Calu3 (cell line): ENCODE measurements at regions not wholly inside any gene's neighbourhood (a gene's known extent, or its start where the extent isn't known, plus 50 kb on each side); places are given as distances from the start of the nearest gene placed in this dataset.

Experiments used
- BruUV-seq: library from RNA; stranded (reverse); fragments of 400-500 nt; replicated peaks from 2 replicates; lab custom pipeline; 2021; lab: Mats Ljungman, UMichigan
- CTCF ChIA-PET: fragments of 300-600 bp; sonication (Branson Sonifier 250); formaldehyde crosslinking; loops from one replicate; lab custom pipeline; 2022; ENCODE audit warnings: antibody characterized with exemption; lab: Charles Lee
- DNase-seq: peaks from one replicate; pipeline ENCODE4 v3.0.0; 2022
- H3K27ac Mint-ChIP-seq: one replicate; pipeline ENCODE4 v1.8.0; 2022; ENCODE audit warnings: mixed read lengths; ENCODE audit not compliant: unreplicated experiment
- H3K27me3 Mint-ChIP-seq: one replicate; pipeline ENCODE4 v1.8.0; 2022; ENCODE audit warnings: mixed read lengths; ENCODE audit not compliant: unreplicated experiment
- H3K36me3 Mint-ChIP-seq: one replicate; pipeline ENCODE4 v1.8.0; 2022; ENCODE audit warnings: mild to moderate bottlenecking, moderate library complexity, mixed read lengths; ENCODE audit not compliant: insufficient read depth, unreplicated experiment
- H3K4me1 Mint-ChIP-seq: one replicate; pipeline ENCODE4 v1.8.0; 2022; ENCODE audit warnings: mild to moderate bottlenecking, low read depth, mixed read lengths; ENCODE audit not compliant: unreplicated experiment
- H3K4me3 Mint-ChIP-seq: one replicate; pipeline ENCODE4 v1.8.0; 2022; ENCODE audit warnings: mild to moderate bottlenecking, low read depth, moderate library complexity, mixed read lengths; ENCODE audit not compliant: unreplicated experiment
- H3K9me3 Mint-ChIP-seq: one replicate; pipeline ENCODE4 v1.8.0; 2022; ENCODE audit warnings: low read depth, mixed read lengths; ENCODE audit not compliant: unreplicated experiment
- CTCF ChIP-seq: fragments of 200-600 bp; IDR thresholded peaks from one replicate; pipeline ENCODE4 v1.8.0; 2022; ENCODE audit warnings: antibody characterized with exemption; ENCODE audit not compliant: unreplicated experiment
- intact Hi-C: fragments of 100-400 bp; cut with micrococcal nuclease; formaldehyde crosslinking; loops from one replicate; pipeline ENCODE4 v1.10.0; 2022; ENCODE audit not compliant: unreplicated experiment

DNA sequence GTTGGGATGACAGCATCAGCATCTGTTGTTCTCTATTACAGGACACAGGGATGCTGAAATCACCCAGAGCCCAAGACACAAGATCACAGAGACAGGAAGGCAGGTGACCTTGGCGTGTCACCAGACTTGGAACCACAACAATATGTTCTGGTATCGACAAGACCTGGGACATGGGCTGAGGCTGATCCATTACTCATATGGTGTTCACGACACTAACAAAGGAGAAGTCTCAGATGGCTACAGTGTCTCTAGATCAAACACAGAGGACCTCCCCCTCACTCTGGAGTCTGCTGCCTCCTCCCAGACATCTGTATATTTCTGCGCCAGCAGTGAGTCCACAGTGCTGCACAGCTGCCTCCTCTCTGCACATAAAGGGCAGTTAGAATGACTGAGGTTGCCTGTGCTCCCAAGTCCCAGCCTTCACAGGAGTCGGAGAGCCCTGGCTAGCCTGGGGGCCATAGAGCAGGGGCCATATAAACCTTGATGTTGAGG lies 142.2 kb upstream of the PRSS58 start:
- no TSS peak for BruUV-seq
- Mint-ChIP-seq H3K9me3 (no peaks in the 10 kb centered on the region), H3K27ac (no peak overlapping the region), H3K4me1 (no peaks in the 10 kb centered on the region), H3K27me3 (peaks cover 49% of the 10 kb centered on the region), H3K36me3 (no peaks in the 10 kb centered on the region), H3K4me3 (no peak overlapping the region)
- TF ChIP-seq CTCF = no peak
- CTCF ChIA-PET = no interaction called here
- intact Hi-C loops = no loop called here
- no peak for DNase-seq

DNA sequence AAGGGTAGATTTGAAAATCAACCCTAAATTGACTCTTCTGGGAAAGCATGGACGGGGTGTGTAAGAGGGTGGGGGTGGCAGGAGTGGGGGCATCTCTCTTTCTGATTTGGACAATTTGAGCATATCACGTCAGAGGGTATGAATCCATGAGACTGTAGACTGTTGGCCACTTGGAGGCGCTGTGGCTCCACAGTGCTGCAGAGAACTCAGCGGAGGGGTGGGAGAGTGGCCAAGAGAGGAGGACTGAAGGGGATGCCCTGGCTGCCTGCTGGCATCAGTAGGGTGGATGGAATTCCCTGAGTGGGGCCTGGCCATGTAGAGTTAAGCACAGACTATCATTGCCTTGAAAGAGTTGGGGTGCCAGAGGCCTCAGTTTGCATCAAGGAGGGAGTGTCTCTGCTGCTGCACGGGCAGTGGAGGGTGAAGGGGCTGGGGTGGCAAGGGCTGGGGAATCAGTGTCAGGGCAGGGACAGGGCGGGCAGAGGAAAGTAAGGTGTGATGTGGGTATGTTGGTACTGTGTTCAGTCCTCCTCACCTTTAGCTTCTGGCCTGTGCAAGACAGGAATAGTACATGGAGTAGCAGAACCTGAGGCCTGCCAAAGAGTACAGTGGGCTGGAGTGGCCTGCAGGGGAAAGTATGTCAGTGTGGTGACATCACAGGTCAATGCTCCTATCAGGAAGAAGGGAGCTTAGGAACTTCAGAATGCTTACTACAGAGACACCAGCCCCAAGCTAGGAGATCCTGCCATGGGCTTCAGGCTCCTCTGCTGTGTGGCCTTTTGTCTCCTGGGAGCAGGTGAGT lies 133.5 kb upstream of the PRSS58 start:
- peaks cover 30% of the 10 kb centered on the region for H3K27me3 Mint-ChIP-seq
- H3K27ac Mint-ChIP-seq = no peak overlapping the region
- BruUV-seq = no TSS peak
- no peaks in the 10 kb centered on the region for H3K36me3 Mint-ChIP-seq
- no peak overlapping the region for H3K4me3 Mint-ChIP-seq
- TF ChIP-seq CTCF = no peak
- CTCF ChIA-PET = no interaction called here
- intact Hi-C loops = no loop called here
- no peaks in the 10 kb centered on the region for H3K4me1 Mint-ChIP-seq
- no peak for DNase-seq
- no peaks in the 10 kb centered on the region for H3K9me3 Mint-ChIP-seq

DNA sequence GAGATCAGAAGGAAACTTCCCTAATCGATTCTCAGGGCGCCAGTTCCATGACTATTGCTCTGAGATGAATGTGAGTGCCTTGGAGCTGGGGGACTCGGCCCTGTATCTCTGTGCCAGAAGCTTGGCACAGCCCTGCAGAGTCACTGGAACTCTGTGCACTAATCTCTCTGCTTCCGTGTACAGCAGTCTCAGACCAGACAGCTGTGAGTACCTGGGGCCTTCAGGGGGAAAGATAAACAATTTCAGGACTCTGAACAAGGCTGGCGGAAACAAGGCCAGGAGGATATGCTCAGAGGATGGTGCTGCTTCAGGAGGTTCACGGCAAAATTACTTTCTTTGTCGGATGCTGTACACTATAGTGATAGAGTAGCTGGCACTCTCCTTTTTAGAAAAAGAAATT lies 131.7 kb upstream of the PRSS58 start:
- CTCF ChIA-PET = no interaction called here
- intact Hi-C loops = no loop called here
- Mint-ChIP-seq H3K4me3 (no peak overlapping the region), H3K27me3 (peaks cover 19% of the 10 kb centered on the region), H3K36me3 (no peaks in the 10 kb centered on the region), H3K4me1 (peaks cover 9% of the 10 kb centered on the region), H3K27ac (no peak overlapping the region), H3K9me3 (no peaks in the 10 kb centered on the region)
- no peak for DNase-seq
- BruUV-seq = no TSS peak
- TF ChIP-seq CTCF = no peak

- H3K27me3 Mint-ChIP-seq = peaks cover 33% of the 10 kb centered on the region
- no peaks in the 10 kb centered on the region for H3K36me3 Mint-ChIP-seq
- TF ChIP-seq CTCF = peak; percentile 43
- DNase-seq = peak; percentile 57
- no peaks in the 10 kb centered on the region for H3K9me3 Mint-ChIP-seq
- H3K4me1 Mint-ChIP-seq = peaks cover 17% of the 10 kb centered on the region
- BruUV-seq = no TSS peak
- no peak overlapping the region for H3K27ac Mint-ChIP-seq
- CTCF ChIA-PET = no interaction called here
- intact Hi-C loops = loop anchor here (2.0 kb wide), 1 partner anchor 99 kb away; no protein-coding TSS in a partner anchor
- no peak overlapping the region for H3K4me3 Mint-ChIP-seq
These were observed 127.9 kb upstream of the PRSS58 start for GRCh38 chr7:142385491-142386340.
